ENCODE measurements at regions not wholly inside any gene's neighbourhood (a gene's known extent, or its start where the extent isn't known, plus 50 kb on each side); places are given as distances from the start of the nearest gene placed in this dataset.
"Not testable (repeated sequence)": the region's sequence is repeated elsewhere in the genome, so short reads cannot be mapped to it uniquely, and the experiment has no call there.

DNA sequence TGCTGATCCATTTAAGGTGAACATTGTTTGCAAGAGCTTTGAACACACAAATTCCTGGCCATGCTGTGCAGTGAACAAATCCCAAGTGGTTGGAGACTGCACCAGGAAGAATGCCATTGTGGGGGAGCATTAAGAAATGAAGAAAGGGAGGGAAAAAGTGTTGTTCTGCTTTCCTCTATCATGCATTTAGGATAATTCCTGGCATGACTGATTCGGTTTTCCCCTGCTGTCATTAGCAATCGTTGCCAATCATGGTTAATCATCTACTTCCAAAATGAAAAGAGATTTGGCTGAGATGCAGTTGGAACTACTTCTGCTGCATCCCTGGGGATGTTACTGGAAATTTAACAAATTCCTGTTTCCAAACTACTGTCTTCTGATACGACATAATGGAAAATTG is 73.7 kb upstream of the ZPLD1 start:
- no peak for ATAC-seq (replicated peaks in 1 of 2)

DNA sequence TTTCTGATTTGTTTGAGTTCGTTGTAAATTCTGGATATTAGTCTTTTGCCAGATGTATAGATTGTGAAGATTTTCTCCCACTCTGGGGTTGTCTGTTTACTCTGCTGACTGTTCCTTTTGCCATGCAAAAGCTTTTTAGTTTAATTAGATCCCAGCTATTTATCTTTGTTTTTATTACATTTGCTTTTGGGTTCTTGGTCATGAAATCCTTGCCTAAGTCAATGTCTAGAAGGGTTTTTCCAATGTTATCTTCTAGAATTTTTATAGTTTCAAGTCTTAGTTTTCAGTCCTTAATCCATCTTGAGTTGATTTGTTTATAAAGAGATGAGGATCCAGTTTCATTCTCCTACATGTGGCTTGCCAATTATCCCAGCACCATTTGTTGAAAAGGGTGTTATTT is 68.7 kb upstream of the ZPLD1 start:
- H3K36me3 Mint-ChIP-seq (ENCODE audit: insufficient read depth in 2 of 2); H3K4me3 Mint-ChIP-seq; H3K27me3 Mint-ChIP-seq (ENCODE audit: low read depth); H3K27ac Mint-ChIP-seq; H3K4me1 Mint-ChIP-seq (ENCODE audit: low read depth); DNase-seq; ATAC-seq (replicated peaks in 1 of 2): not testable (repeated sequence)
- H3K9me3 Mint-ChIP-seq: peaks cover 5 to 18% of the 10 kb centered on the region in 2 donors

More for the DNA sequence above, 73.7 kb upstream of the ZPLD1 start:
- H3K27ac Mint-ChIP-seq: no peak overlapping the region
- H3K27me3 Mint-ChIP-seq (ENCODE audit: low read depth): no peaks in the 10 kb centered on the region
- peaks cover 5 to 14% of the 10 kb centered on the region in 2 donors for H3K9me3 Mint-ChIP-seq
- H3K4me3 Mint-ChIP-seq: no peak overlapping the region
- no peak for DNase-seq
- H3K36me3 Mint-ChIP-seq (ENCODE audit: insufficient read depth in 2 of 2): no peaks in the 10 kb centered on the region
- H3K4me1 Mint-ChIP-seq (ENCODE audit: low read depth): no peaks in the 10 kb centered on the region

DNA sequence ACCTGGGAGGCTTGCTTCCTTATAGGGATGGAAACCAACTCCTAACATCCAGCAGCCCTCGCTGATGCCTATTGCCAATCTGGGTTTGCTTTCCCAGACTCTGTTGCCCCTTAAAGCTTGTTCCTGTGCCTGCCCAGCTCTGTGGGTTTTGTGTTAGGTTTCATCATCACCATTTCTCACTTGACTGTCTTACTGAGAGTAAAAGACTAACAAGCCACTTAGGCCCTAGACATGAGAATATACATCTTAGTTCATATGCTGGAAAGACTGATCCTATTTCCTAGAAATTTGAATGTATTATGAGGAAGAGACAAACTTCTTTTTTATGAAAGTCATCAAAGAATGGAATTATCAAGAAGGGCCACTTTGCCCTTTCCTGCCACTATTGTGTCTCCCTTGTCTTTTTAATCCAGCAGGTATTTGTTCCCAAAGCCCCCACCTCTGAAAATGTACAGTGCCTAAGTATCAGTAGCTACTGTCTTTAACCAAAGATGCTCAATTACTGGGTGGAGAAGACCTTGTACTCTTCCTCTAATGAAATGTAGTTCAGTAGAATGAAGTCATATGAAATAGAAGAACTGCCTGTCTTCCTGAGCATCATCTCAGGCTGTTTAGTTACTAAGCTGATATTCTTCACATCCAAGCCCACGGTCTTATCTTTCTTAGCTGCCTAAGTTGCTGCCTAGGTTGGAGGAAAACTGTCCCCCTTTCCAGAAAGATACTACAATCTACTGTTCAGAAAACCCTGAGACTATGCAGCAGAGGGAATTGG is 59.8 kb upstream of the ZPLD1 start:
- DNase-seq (no peak), ATAC-seq (replicated peaks in 1 of 2) (peak; percentile 44 to 70)
- Mint-ChIP-seq H3K4me1 (ENCODE audit: low read depth) (no peaks in the 10 kb centered on the region), H3K27ac (no peak overlapping the region), H3K36me3 (ENCODE audit: insufficient read depth in 2 of 2) (no peaks in the 10 kb centered on the region), H3K9me3 (no peaks in the 10 kb centered on the region), H3K4me3 (no peak overlapping the region), H3K27me3 (ENCODE audit: low read depth) (no peaks in the 10 kb centered on the region)

GRCh38 chr3:102378216-102378615 is 56.6 kb upstream of the ZPLD1 start:
- Mint-ChIP-seq H3K36me3 (ENCODE audit: insufficient read depth in 2 of 2) (no peaks in the 10 kb centered on the region), H3K27ac (no peak overlapping the region), H3K4me3 (no peak overlapping the region), H3K4me1 (ENCODE audit: low read depth) (no peaks in the 10 kb centered on the region), H3K27me3 (ENCODE audit: low read depth) (no peaks in the 10 kb centered on the region), H3K9me3 (no peaks in the 10 kb centered on the region)
- DNase-seq (no peak), ATAC-seq (replicated peaks in 1 of 2) (no peak)

GRCh38 chr3:102382201-102382600 is 52.6 kb upstream of the ZPLD1 start:
- not testable (repeated sequence) for H3K4me3 Mint-ChIP-seq; H3K27me3 Mint-ChIP-seq (ENCODE audit: low read depth); H3K9me3 Mint-ChIP-seq

More at GRCh38 chr3:102382201-102382600, 52.6 kb upstream of the ZPLD1 start:
- ATAC-seq (replicated peaks in 1 of 2); H3K27ac Mint-ChIP-seq; H3K4me1 Mint-ChIP-seq (ENCODE audit: low read depth); DNase-seq; H3K36me3 Mint-ChIP-seq (ENCODE audit: insufficient read depth in 2 of 2): not testable (repeated sequence)
